ENCODE measurements at regions not wholly inside any gene's neighbourhood (a gene's known extent, or its start where the extent isn't known, plus 50 kb on each side); places are given as distances from the start of the nearest gene placed in this dataset.
"Not testable (repeated sequence)": the region's sequence is repeated elsewhere in the genome, so short reads cannot be mapped to it uniquely, and the experiment has no call there.

DNA sequence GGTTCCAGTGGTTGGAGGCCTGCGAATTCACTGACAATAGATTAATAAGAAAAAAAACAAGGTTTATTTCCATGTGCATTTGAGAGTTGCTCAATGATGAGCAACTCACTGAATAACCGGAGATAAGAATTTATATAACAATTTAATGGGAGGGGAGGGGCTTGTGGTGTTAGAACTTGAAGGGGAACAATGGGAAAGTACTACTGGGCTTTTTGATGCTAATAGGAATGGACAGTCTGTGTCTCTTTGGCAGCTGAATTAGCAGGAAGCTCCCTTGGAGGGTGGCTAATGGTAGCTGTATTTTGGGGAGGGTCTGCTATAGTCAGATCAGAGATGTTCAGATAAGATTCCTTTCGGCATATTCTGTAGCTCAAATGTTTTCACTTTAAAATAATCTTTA lies 62.4 kb upstream of the GMDS start:
- ATAC-seq, result no peak
- no peak for DNase-seq (ENCODE audit: low read depth, low spot score)
- H3K27me3 ChIP-seq (ENCODE audit: insufficient read depth, low read length), result no peaks in the 10 kb centered on the region
- no peak overlapping the region for H2AFZ ChIP-seq (ENCODE audit: low read depth, low read length, poor library complexity, severe bottlenecking)
- CTCF ChIA-PET, result no interaction called here
- H3K4me2 ChIP-seq (ENCODE audit: low read length), result no peak overlapping the region
- no peaks in the 10 kb centered on the region for H3K9me3 ChIP-seq (ENCODE audit: control insufficient read depth in 1 of 2, insufficient read depth in 1 of 2, low read depth in 1 of 2, low read length in 2 of 2)
- no peaks in the 10 kb centered on the region for H3K9me2 ChIP-seq (ENCODE audit: insufficient read depth)
- RAD21 ChIA-PET (ENCODE audit: low non-redundant PET in 1 of 2, low total read pairs in 2 of 2, uncharacterized antibody in 2 of 2, unreplicated experiment in 2 of 2), result no interaction called here
- no peaks in the 10 kb centered on the region for H3K79me2 ChIP-seq (ENCODE audit: insufficient read depth, low read length)
- H3K9ac ChIP-seq (ENCODE audit: low read length), result no peak overlapping the region
- POLR2A ChIA-PET, result no interaction called here
- no peaks in the 10 kb centered on the region for H3K36me3 ChIP-seq (ENCODE audit: control insufficient read depth in 1 of 2, insufficient read depth in 2 of 2, low read length in 2 of 2)
- H3K4me1 ChIP-seq (ENCODE audit: control insufficient read depth in 1 of 2, insufficient read depth in 2 of 2, low read length in 2 of 2), result no peaks in the 10 kb centered on the region
- no peaks in the 10 kb centered on the region for H4K20me1 ChIP-seq (ENCODE audit: insufficient read depth)
- intact Hi-C loops (cut with micrococcal nuclease), result no loop called here
- no peak overlapping the region for H3K27ac ChIP-seq (ENCODE audit: low read depth, low read length)
- TF ChIP-seq TCF7L2 (IDR thresholded peaks at IDR 0.05; ENCODE audit: borderline replicate concordance, extremely low read depth, insufficient read depth, insufficient read length) (no peak), RAD21 (IDR thresholded peaks at IDR 0.05; ENCODE audit: low read depth) (no peak), YY1 (IDR thresholded peaks at IDR 0.05; ENCODE audit: extremely low read depth, insufficient replicate concordance, low read depth, low read length) (no peak)
- BruUV-seq (replicated peaks), result no TSS peak
- H3K4me3 ChIP-seq (replicated peaks in 1 of 2; ENCODE audit: low read depth in 1 of 2, low read length in 2 of 2), result no peak overlapping the region

DNA sequence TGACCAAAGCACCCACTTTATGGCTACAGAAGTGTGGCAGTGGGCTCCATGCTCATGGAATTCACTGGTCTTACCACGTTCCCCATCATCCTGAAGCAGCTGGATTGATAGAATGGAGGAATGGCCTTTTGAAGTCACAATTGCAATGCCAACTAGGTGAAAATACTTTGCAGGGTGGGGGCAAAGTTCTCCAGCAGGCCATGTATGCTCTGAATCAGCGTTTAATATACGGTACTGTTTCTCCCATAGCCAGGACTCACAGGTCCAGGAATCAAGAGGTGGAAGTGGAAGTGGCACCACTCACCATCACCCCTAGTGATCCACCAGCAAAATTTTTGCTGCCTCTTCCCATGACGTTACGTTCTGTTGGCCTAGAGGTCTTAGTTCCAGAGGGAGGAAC lies 60.5 kb upstream of the GMDS start:
- no peak overlapping the region for H3K4me2 ChIP-seq (ENCODE audit: low read length)
- no peaks in the 10 kb centered on the region for H3K9me3 ChIP-seq (ENCODE audit: control insufficient read depth in 1 of 2, insufficient read depth in 1 of 2, low read depth in 1 of 2, low read length in 2 of 2)
- H3K27me3 ChIP-seq (ENCODE audit: insufficient read depth, low read length), result no peaks in the 10 kb centered on the region
- no peaks in the 10 kb centered on the region for H3K79me2 ChIP-seq (ENCODE audit: insufficient read depth, low read length)
- no peak overlapping the region for H3K27ac ChIP-seq (ENCODE audit: low read depth, low read length)
- no peaks in the 10 kb centered on the region for H4K20me1 ChIP-seq (ENCODE audit: insufficient read depth)
- H2AFZ ChIP-seq (ENCODE audit: low read depth, low read length, poor library complexity, severe bottlenecking), result no peak overlapping the region
- no peak overlapping the region for H3K9ac ChIP-seq (ENCODE audit: low read length)
- no peak for DNase-seq (ENCODE audit: low read depth, low spot score)
- no peaks in the 10 kb centered on the region for H3K9me2 ChIP-seq (ENCODE audit: insufficient read depth)
- RAD21 ChIA-PET (ENCODE audit: low non-redundant PET in 1 of 2, low total read pairs in 2 of 2, uncharacterized antibody in 2 of 2, unreplicated experiment in 2 of 2), result no interaction called here
- CTCF ChIA-PET, result no interaction called here
- intact Hi-C loops (cut with micrococcal nuclease), result no loop called here
- POLR2A ChIA-PET, result no interaction called here
- ATAC-seq, result no peak
- H3K36me3 ChIP-seq (ENCODE audit: control insufficient read depth in 1 of 2, insufficient read depth in 2 of 2, low read length in 2 of 2), result no peaks in the 10 kb centered on the region
- no TSS peak for BruUV-seq (replicated peaks)
- H3K4me3 ChIP-seq (replicated peaks in 1 of 2; ENCODE audit: low read depth in 1 of 2, low read length in 2 of 2), result no peak overlapping the region
- no peaks in the 10 kb centered on the region for H3K4me1 ChIP-seq (ENCODE audit: control insufficient read depth in 1 of 2, insufficient read depth in 2 of 2, low read length in 2 of 2)
- TF ChIP-seq EZH2 (IDR thresholded peaks at IDR 0.05) (no peak), ZNF274 (IDR thresholded peaks at IDR 0.05; ENCODE audit: low read depth, low read length) (no peak), EZH2phosphoT487 (IDR thresholded peaks at IDR 0.05; ENCODE audit: borderline replicate concordance) (no peak), SP1 (IDR thresholded peaks at IDR 0.05; ENCODE audit: low read depth) (no peak), ZFX (IDR thresholded peaks at IDR 0.05) (no peak), CEBPB (IDR thresholded peaks at IDR 0.05; ENCODE audit: low read depth) (no peak)

DNA sequence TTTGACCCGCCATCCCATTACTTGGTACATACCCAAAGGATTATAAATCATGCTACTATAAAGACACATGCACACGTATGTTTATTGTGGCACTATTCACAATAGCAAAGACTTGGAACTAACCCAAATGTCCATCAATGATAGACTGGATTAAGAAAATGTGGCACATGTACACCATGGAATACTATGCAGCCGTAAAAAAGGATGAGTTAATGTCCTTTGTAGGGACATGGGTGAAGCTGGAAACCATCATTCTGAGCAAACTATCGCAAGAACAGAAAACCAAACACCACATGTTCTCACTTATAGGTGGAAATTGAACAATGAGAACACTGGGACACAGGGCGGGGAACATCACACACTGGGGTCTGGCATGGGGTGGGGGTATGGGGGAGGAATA lies 57.1 kb upstream of the GMDS start:
- DNase-seq (ENCODE audit: low read depth, low spot score); H3K9me3 ChIP-seq (ENCODE audit: control insufficient read depth in 1 of 2, insufficient read depth in 1 of 2, low read depth in 1 of 2, low read length in 2 of 2); POLR2A ChIA-PET; BruUV-seq (replicated peaks); RAD21 ChIA-PET (ENCODE audit: low non-redundant PET in 1 of 2, low total read pairs in 2 of 2, uncharacterized antibody in 2 of 2, unreplicated experiment in 2 of 2); H3K9ac ChIP-seq (ENCODE audit: low read length); H3K27ac ChIP-seq (ENCODE audit: low read depth, low read length); H3K9me2 ChIP-seq (ENCODE audit: insufficient read depth); H2AFZ ChIP-seq (ENCODE audit: low read depth, low read length, poor library complexity, severe bottlenecking); CTCF ChIA-PET; H3K79me2 ChIP-seq (ENCODE audit: insufficient read depth, low read length); H3K36me3 ChIP-seq (ENCODE audit: control insufficient read depth in 1 of 2, insufficient read depth in 2 of 2, low read length in 2 of 2); intact Hi-C loops (cut with micrococcal nuclease); H3K4me2 ChIP-seq (ENCODE audit: low read length); H3K4me1 ChIP-seq (ENCODE audit: control insufficient read depth in 1 of 2, insufficient read depth in 2 of 2, low read length in 2 of 2); H4K20me1 ChIP-seq (ENCODE audit: insufficient read depth); ATAC-seq; H3K27me3 ChIP-seq (ENCODE audit: insufficient read depth, low read length); H3K4me3 ChIP-seq (replicated peaks in 1 of 2; ENCODE audit: low read depth in 1 of 2, low read length in 2 of 2): not testable (repeated sequence)

All from HCT116 (cell line).